ENCODE measurements at regions not wholly inside any gene's neighbourhood (a gene's known extent, or its start where the extent isn't known, plus 50 kb on each side); places are given as distances from the start of the nearest gene placed in this dataset.
"Not testable (repeated sequence)": the region's sequence is repeated elsewhere in the genome, so short reads cannot be mapped to it uniquely, and the experiment has no call there.

GRCh38 chr6:22206106-22206505 is 90.7 kb downstream of the PRL start:
- Histone ChIP-seq H3K9ac (ENCODE audit: low read length) (no peak overlapping the region), H3K27ac (ENCODE audit: low read length) (no peak overlapping the region), H3K4me1 (ENCODE audit: low read length) (no peaks in the 10 kb centered on the region), H3K9me3 (replicated peaks; ENCODE audit: insufficient read depth, low read length) (no peaks in the 10 kb centered on the region), H3K4me3 (ENCODE audit: low read length) (no peak overlapping the region), H3F3A (ENCODE audit: insufficient read depth, low read length) (no peaks in the 10 kb centered on the region), H3K36me3 (replicated peaks; ENCODE audit: insufficient read depth, low read length) (no peaks in the 10 kb centered on the region), H3K27me3 (replicated peaks; ENCODE audit: insufficient read depth, low read length) (no peaks in the 10 kb centered on the region), H2AFZ (ENCODE audit: low read length) (no peak overlapping the region), H3K79me2 (ENCODE audit: low read length) (no peaks in the 10 kb centered on the region), H3K4me2 (ENCODE audit: low read depth, low read length) (no peak overlapping the region), H4K20me1 (ENCODE audit: insufficient read depth, low read length) (no peaks in the 10 kb centered on the region), H3K9me2 (replicated peaks; ENCODE audit: insufficient read depth, low read length) (no peaks in the 10 kb centered on the region)
- no peak for DNase-seq
- TF ChIP-seq EZH2 (optimal IDR thresholded peaks at IDR 0.05; ENCODE audit: low read depth, low read length): no peak
- no peak for TF ChIP-seq CTCF (IDR thresholded peaks at IDR 0.05; ENCODE audit: low read length)
- no peak for TF ChIP-seq EZH2phosphoT487 (IDR thresholded peaks at IDR 0.05; ENCODE audit: low read length)

- no peaks in the 10 kb centered on the region for H3K36me3 ChIP-seq (replicated peaks; ENCODE audit: insufficient read depth, low read length)
- H3F3A ChIP-seq (ENCODE audit: insufficient read depth, low read length): no peaks in the 10 kb centered on the region
- no peak overlapping the region for H3K9ac ChIP-seq (ENCODE audit: low read length)
- H4K20me1 ChIP-seq (ENCODE audit: insufficient read depth, low read length): no peaks in the 10 kb centered on the region
- no peak overlapping the region for H3K4me2 ChIP-seq (ENCODE audit: low read depth, low read length)
- DNase-seq: no peak
- no peak overlapping the region for H3K4me3 ChIP-seq (ENCODE audit: low read length)
- no peaks in the 10 kb centered on the region for H3K9me3 ChIP-seq (replicated peaks; ENCODE audit: insufficient read depth, low read length)
- no peaks in the 10 kb centered on the region for H3K9me2 ChIP-seq (replicated peaks; ENCODE audit: insufficient read depth, low read length)
- TF ChIP-seq CTCF (IDR thresholded peaks at IDR 0.05; ENCODE audit: low read length): no peak
- TF ChIP-seq EZH2 (optimal IDR thresholded peaks at IDR 0.05; ENCODE audit: low read depth, low read length): no peak
- no peak for TF ChIP-seq EZH2phosphoT487 (IDR thresholded peaks at IDR 0.05; ENCODE audit: low read length)
- no peaks in the 10 kb centered on the region for H3K79me2 ChIP-seq (ENCODE audit: low read length)
- no peaks in the 10 kb centered on the region for H3K27me3 ChIP-seq (replicated peaks; ENCODE audit: insufficient read depth, low read length)
- no peaks in the 10 kb centered on the region for H3K4me1 ChIP-seq (ENCODE audit: low read length)
- H2AFZ ChIP-seq (ENCODE audit: low read length): no peak overlapping the region
- H3K27ac ChIP-seq (ENCODE audit: low read length): no peak overlapping the region
These were observed 88.8 kb downstream of the PRL start for GRCh38 chr6:22208026-22208425.

GRCh38 chr6:22214314-22214713 is 82.5 kb downstream of the PRL start:
- Histone ChIP-seq H3K27ac (ENCODE audit: low read length) (no peak overlapping the region), H2AFZ (ENCODE audit: low read length) (no peak overlapping the region), H3K27me3 (replicated peaks; ENCODE audit: insufficient read depth, low read length) (no peaks in the 10 kb centered on the region), H3K4me2 (ENCODE audit: low read depth, low read length) (no peak overlapping the region), H3F3A (ENCODE audit: insufficient read depth, low read length) (no peaks in the 10 kb centered on the region), H3K9ac (ENCODE audit: low read length) (no peak overlapping the region), H3K9me2 (replicated peaks; ENCODE audit: insufficient read depth, low read length) (no peaks in the 10 kb centered on the region), H3K9me3 (replicated peaks; ENCODE audit: insufficient read depth, low read length) (no peaks in the 10 kb centered on the region), H3K79me2 (ENCODE audit: low read length) (no peaks in the 10 kb centered on the region), H3K36me3 (replicated peaks; ENCODE audit: insufficient read depth, low read length) (no peaks in the 10 kb centered on the region), H3K4me1 (ENCODE audit: low read length) (no peaks in the 10 kb centered on the region), H4K20me1 (ENCODE audit: insufficient read depth, low read length) (no peaks in the 10 kb centered on the region), H3K4me3 (ENCODE audit: low read length) (no peak overlapping the region)
- no peak for TF ChIP-seq EZH2phosphoT487 (IDR thresholded peaks at IDR 0.05; ENCODE audit: low read length)
- no peak for TF ChIP-seq CTCF (IDR thresholded peaks at IDR 0.05; ENCODE audit: low read length)
- TF ChIP-seq EZH2 (optimal IDR thresholded peaks at IDR 0.05; ENCODE audit: low read depth, low read length): no peak
- DNase-seq: no peak

GRCh38 chr6:22215474-22215873 is 81.4 kb downstream of the PRL start:
- H3K36me3 ChIP-seq (replicated peaks; ENCODE audit: insufficient read depth, low read length); H3K79me2 ChIP-seq (ENCODE audit: low read length); H4K20me1 ChIP-seq (ENCODE audit: insufficient read depth, low read length); H3K27me3 ChIP-seq (replicated peaks; ENCODE audit: insufficient read depth, low read length); H3K9ac ChIP-seq (ENCODE audit: low read length); H3K27ac ChIP-seq (ENCODE audit: low read length); H3K4me3 ChIP-seq (ENCODE audit: low read length); H3K4me2 ChIP-seq (ENCODE audit: low read depth, low read length); H3F3A ChIP-seq (ENCODE audit: insufficient read depth, low read length); H3K9me3 ChIP-seq (replicated peaks; ENCODE audit: insufficient read depth, low read length); H3K9me2 ChIP-seq (replicated peaks; ENCODE audit: insufficient read depth, low read length); DNase-seq; H2AFZ ChIP-seq (ENCODE audit: low read length); H3K4me1 ChIP-seq (ENCODE audit: low read length): not testable (repeated sequence)

Data from MM.1S (cell line).